Transverse colon (tissue), 4 donors: ENCODE measurements at regions not wholly inside any gene's neighbourhood (a gene's known extent, or its start where the extent isn't known, plus 50 kb on each side); places are given as distances from the start of the nearest gene placed in this dataset.

Experiments used
- DNase-seq: peaks from one replicate; pipeline ENCODE4 v3.0.0-alpha.2; 2019
- H3K27ac ChIP-seq, 4 donors: fragments of 200-600 bp; sonication (generic); 2 replicates each; pipeline ENCODE4 v1.5.1; 2016 to 2018; ENCODE audit warnings: inconsistent platforms in 4 of 4
- H3K27me3 ChIP-seq: fragments of 200-600 bp; sonication (generic); 2 replicates; pipeline ENCODE4 v1.5.1; 2017; ENCODE audit warnings: inconsistent platforms
- H3K36me3 ChIP-seq, 4 donors: fragments of 200-600 bp; sonication (generic); 2 replicates each; pipeline ENCODE4 v1.5.1; 2017 to 2019; ENCODE audit warnings: inconsistent platforms in 4 of 4
- H3K4me1 ChIP-seq, 4 donors: fragments of 200-600 bp; sonication (generic); 2 replicates each; pipeline ENCODE4 v1.5.1; 2017 to 2020; ENCODE audit warnings: inconsistent platforms in 4 of 4
- H3K4me3 ChIP-seq, 4 donors: fragments of 200-600 bp; sonication (generic); 1 replicate in 1 of 4; 2 replicates in 3 of 4; pipeline versions ENCODE4 v1.5.1 to v1.6.1; 2017 to 2019; ENCODE audit warnings: inconsistent platforms in 4 of 4
- H3K9me3 ChIP-seq, 2 donors: fragments of 200-600 bp; sonication (generic); 2 replicates each; pipeline ENCODE4 v1.5.1; 2017 to 2019; ENCODE audit warnings: inconsistent platforms in 2 of 2
- CTCF ChIP-seq, 5 experiments: fragments of 200-600 bp in 3 of 5; fragments of 450-650 bp in 2 of 5; sonication (generic) in 3 of 5; IDR thresholded peaks; 1 replicate in 2 of 5; 2 replicates in 3 of 5; pipeline ENCODE4 v1.5.1; 2016 to 2017; ENCODE audit warnings: antibody characterized with exemption in 5 of 5, inconsistent platforms in 3 of 5, mild to moderate bottlenecking in 2 of 5, moderate library complexity in 1 of 5
- EP300 ChIP-seq: sonication (generic); formaldehyde crosslinking; IDR thresholded peaks from one replicate; pipeline ENCODE4 v1.6.1; 2017; ENCODE audit warnings: antibody characterized with exemption, low read depth
- POLR2A ChIP-seq: fragments of 450-650 bp; IDR thresholded peaks from one replicate; pipeline ENCODE4 v1.6.1; 2016; ENCODE audit warnings: antibody characterized with exemption, mild to moderate bottlenecking, moderate library complexity
- POLR2AphosphoS5 ChIP-seq, 3 donors: sonication (generic); formaldehyde crosslinking; IDR thresholded peaks; one replicate each; pipeline ENCODE4 v1.6.1; 2016; ENCODE audit warnings: antibody characterized with exemption in 3 of 3
- WGBS, 2 donors: methylation state at CpG; one replicate each; pipeline ENCODE4 v1.1.5; 2018; ENCODE audit warnings: low coverage in 1 of 2; 5-methylcytosine and 5-hydroxymethylcytosine counted together
- in situ Hi-C, 4 donors: fragments of 200-750 bp; cut with MboI; loops; one replicate each; pipeline versions ENCODE4 v1.15.0 to v1.15.1; 2017; ENCODE audit warnings: low sequenced_read_pairs in 3 of 4, low pct_ligation_motif_present in 1 of 4, low pct_unique_long_range_greater_than_20kb in 1 of 4
- intact Hi-C: fragments of 100-400 bp; cut with DNase I; formaldehyde crosslinking; loops from one replicate; pipeline ENCODE4 v1.15.1; 2023; ENCODE audit warnings: low total_unique reads

- in situ Hi-C loops: no loop called here
These were observed 67.6 kb downstream of the SCN11A start for GRCh38 chr3:38984110-38984509.

GRCh38 chr3:38980938-38981337 is 70.8 kb downstream of the SCN11A start:
- TF ChIP-seq POLR2AphosphoS5 (IDR thresholded peaks at IDR 0.05) (no peak), POLR2A (no peak), EP300 (no peak), CTCF (IDR thresholded peaks at IDR 0.05) (no peak)
- DNase-seq: no peak
- Histone ChIP-seq H3K9me3 (no peaks in the 10 kb centered on the region), H3K27me3 (no peaks in the 10 kb centered on the region), H3K4me1 (no peaks in the 10 kb centered on the region), H3K27ac (no peak overlapping the region), H3K4me3 (no peak overlapping the region), H3K36me3 (no peaks in the 10 kb centered on the region)
- 29 to 79% methylated on average over 1 to 2 of the region's 2 CpGs for WGBS, 2 donors
- intact Hi-C loops: no loop called here
- in situ Hi-C loops: no loop called here

More at GRCh38 chr3:38984110-38984509, 67.6 kb downstream of the SCN11A start:
- H3K9me3 ChIP-seq: no peaks in the 10 kb centered on the region
- TF ChIP-seq EP300 (no peak), CTCF (IDR thresholded peaks at IDR 0.05) (no peak), POLR2A (no peak), POLR2AphosphoS5 (IDR thresholded peaks at IDR 0.05) (no peak)
- no peaks in the 10 kb centered on the region for H3K4me1 ChIP-seq
- H3K27ac ChIP-seq: no peak overlapping the region
- no peak overlapping the region for H3K4me3 ChIP-seq
- H3K27me3 ChIP-seq: no peaks in the 10 kb centered on the region
- H3K36me3 ChIP-seq: no peaks in the 10 kb centered on the region
- no peak for DNase-seq
- intact Hi-C loops: no loop called here

GRCh38 chr3:38978729-38979128 is 73.0 kb downstream of the SCN11A start:
- 73 to 78% methylated on average over 5 to 6 of the region's 6 CpGs for WGBS, 2 donors

GRCh38 chr3:38970851-38971638 is 80.7 kb downstream of the SCN11A start:
- intact Hi-C loops (no loop called here), in situ Hi-C loops (no loop called here)
- Histone ChIP-seq H3K4me1 (no peaks in the 10 kb centered on the region), H3K9me3 (no peaks in the 10 kb centered on the region), H3K27ac (no peak overlapping the region), H3K4me3 (no peak overlapping the region), H3K36me3 (no peaks in the 10 kb centered on the region), H3K27me3 (no peaks in the 10 kb centered on the region)
- WGBS, 2 donors: 60 to 84% methylated on average over 2 to 7 of the region's 7 CpGs
- no peak for DNase-seq
- TF ChIP-seq EP300 (no peak), POLR2A (no peak)

More at GRCh38 chr3:38978729-38979128, 73.0 kb downstream of the SCN11A start:
- Histone ChIP-seq H3K4me1 (no peaks in the 10 kb centered on the region), H3K4me3 (no peak overlapping the region), H3K36me3 (no peaks in the 10 kb centered on the region), H3K27ac (no peak overlapping the region), H3K9me3 (no peaks in the 10 kb centered on the region), H3K27me3 (no peaks in the 10 kb centered on the region)
- DNase-seq: no peak
- intact Hi-C loops: no loop called here
- in situ Hi-C loops: no loop called here
- TF ChIP-seq CTCF (IDR thresholded peaks at IDR 0.05): no peak
- TF ChIP-seq POLR2AphosphoS5 (IDR thresholded peaks at IDR 0.05): no peak
- no peak for TF ChIP-seq POLR2A
- TF ChIP-seq EP300: no peak
